Neuronal stem cell (in vitro differentiated cells): ENCODE measurements at regions not wholly inside any gene's neighbourhood (a gene's known extent, or its start where the extent isn't known, plus 50 kb on each side); places are given as distances from the start of the nearest gene placed in this dataset.

Source experiments
- DNase-seq: peaks from one replicate; pipeline ENCODE4 v3.0.0-alpha.2; 2013; ENCODE audit warnings: low spot score
- H2AFZ ChIP-seq: one replicate; pipeline ENCODE4 v1.6.1; 2013; ENCODE audit warnings: mild to moderate bottlenecking, low read length, inconsistent platforms
- H2AK5ac ChIP-seq: 2 replicates; pipeline ENCODE4 v1.6.1; 2013; ENCODE audit warnings: low read depth, mild to moderate bottlenecking, inconsistent platforms, low read length, moderate library complexity, mixed read lengths
- H2BK120ac ChIP-seq: 2 replicates; pipeline ENCODE4 v1.6.1; 2013; ENCODE audit warnings: low read depth, mild to moderate bottlenecking, inconsistent platforms, low read length, moderate library complexity, mixed read lengths
- H2BK12ac ChIP-seq: one replicate; pipeline ENCODE4 v1.6.1; 2013; ENCODE audit warnings: low read length, inconsistent platforms
- H2BK15ac ChIP-seq: 2 replicates; pipeline ENCODE4 v1.6.1; 2013; ENCODE audit warnings: mild to moderate bottlenecking, low read length, inconsistent platforms, mixed read lengths
- H2BK5ac ChIP-seq: one replicate; pipeline ENCODE4 v1.6.1; 2013; ENCODE audit warnings: inconsistent platforms, mild to moderate bottlenecking, low read length, moderate library complexity
- H3K14ac ChIP-seq: one replicate; pipeline ENCODE4 v1.6.1; 2013; ENCODE audit warnings: low read length, inconsistent platforms
- H3K18ac ChIP-seq: 2 replicates; pipeline ENCODE4 v1.6.1; 2013; ENCODE audit warnings: low read length, inconsistent platforms
- H3K23ac ChIP-seq: 2 replicates; pipeline ENCODE4 v1.6.1; 2013; ENCODE audit warnings: low read depth, mild to moderate bottlenecking, mixed read lengths, low read length, inconsistent platforms; ENCODE audit not compliant: poor library complexity
- H3K27ac ChIP-seq: replicated peaks from 3 replicates; pipeline ENCODE4 v1.5.1; 2013; ENCODE audit warnings: low read length, inconsistent platforms
- H3K27me3 ChIP-seq, 3 experiments: 2 replicates each; pipeline ENCODE4 v1.6.1; 2013; ENCODE audit warnings: low read length in 3 of 3, mild to moderate bottlenecking in 2 of 3, inconsistent platforms in 1 of 3, low read depth in 1 of 3, mixed read lengths in 1 of 3, moderate library complexity in 1 of 3; ENCODE audit not compliant: control insufficient read depth in 3 of 3, insufficient read depth in 3 of 3
- H3K36me3 ChIP-seq, 2 donors: replicated peaks in 1 of 2; 2 replicates each; pipeline ENCODE4 v1.6.1; 2013; ENCODE audit warnings: low read length in 2 of 2; ENCODE audit not compliant: control insufficient read depth in 2 of 2, insufficient read depth in 2 of 2
- H3K4ac ChIP-seq: 2 replicates; pipeline ENCODE4 v1.6.1; 2013; ENCODE audit warnings: inconsistent platforms, mild to moderate bottlenecking, low read length, moderate library complexity
- H3K4me1 ChIP-seq, 2 donors: 1 replicate in 1 of 2; 2 replicates in 1 of 2; pipeline ENCODE4 v1.6.1; 2013; ENCODE audit warnings: low read length in 2 of 2, low read depth in 1 of 2; ENCODE audit not compliant: control insufficient read depth in 2 of 2, insufficient read depth in 1 of 2
- H3K4me2 ChIP-seq: one replicate; pipeline ENCODE4 v1.6.1; 2013; ENCODE audit warnings: mild to moderate bottlenecking, low read length, inconsistent platforms; ENCODE audit not compliant: insufficient read depth, poor library complexity, severe bottlenecking
- H3K4me3 ChIP-seq, 2 donors: 2 replicates each; pipeline ENCODE4 v1.5.1; 2013; ENCODE audit warnings: low read length in 2 of 2, mild to moderate bottlenecking in 2 of 2, inconsistent platforms in 1 of 2, moderate library complexity in 1 of 2
- H3K79me1 ChIP-seq: one replicate; pipeline ENCODE4 v1.6.1; 2013; ENCODE audit warnings: low read depth, mild to moderate bottlenecking, inconsistent platforms, low read length, moderate library complexity
- H3K9ac ChIP-seq: one replicate; pipeline ENCODE4 v1.6.1; 2013; ENCODE audit warnings: mild to moderate bottlenecking, low read depth, low read length, inconsistent platforms; ENCODE audit not compliant: poor library complexity
- H3K9me3 ChIP-seq, 2 donors: replicated peaks in 1 of 2; 2 replicates each; pipeline versions ENCODE3 to v1.6.1; 2013; ENCODE audit warnings: low read length in 2 of 2, mild to moderate bottlenecking in 2 of 2, inconsistent platforms in 1 of 2, low read depth in 1 of 2, mixed read lengths in 1 of 2, moderate library complexity in 1 of 2; ENCODE audit not compliant: control insufficient read depth in 2 of 2, insufficient read depth in 1 of 2
- H4K8ac ChIP-seq: one replicate; pipeline ENCODE4 v1.6.1; 2013; ENCODE audit warnings: low read depth, mild to moderate bottlenecking, inconsistent platforms, low read length, moderate library complexity
- H4K91ac ChIP-seq: one replicate; pipeline ENCODE4 v1.6.1; 2013; ENCODE audit warnings: low read length, low read depth, mild to moderate bottlenecking, inconsistent platforms; ENCODE audit not compliant: poor library complexity
- WGBS, 2 donors: extraction: QIAGEN DNeasy Blood & Tissue Kit; methylation state at CpG; one replicate each; pipeline ENCODE4 v1.1.7; 2013; ENCODE audit warnings: missing lambda C conversion rate in 2 of 2, mixed read lengths in 1 of 2; ENCODE audit not compliant: insufficient read length in 2 of 2, insufficient replicate concordance in 1 of 2; ENCODE audit errors: extremely low coverage in 2 of 2; 5-methylcytosine and 5-hydroxymethylcytosine counted together

DNA sequence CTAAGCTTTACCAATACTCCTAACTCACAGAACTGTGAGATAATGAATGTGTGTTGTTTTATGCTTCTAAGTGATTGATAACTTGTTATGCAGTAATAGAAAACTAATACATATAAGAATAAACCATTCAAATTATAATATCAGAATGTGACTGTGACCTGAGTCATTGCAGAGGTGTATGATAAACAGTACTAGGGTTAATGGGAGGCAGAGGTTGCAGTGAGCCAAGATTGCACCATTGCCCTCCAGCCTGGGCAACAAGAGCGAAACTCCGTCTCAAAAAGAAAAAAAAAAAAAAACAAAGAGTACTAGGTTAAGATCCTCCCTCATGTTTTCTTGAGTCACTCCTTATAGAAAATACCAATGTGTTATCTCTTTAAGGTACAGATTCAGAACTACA is 950.3 kb downstream of the SORCS1 start:
- no CpG with 5 or more reads among the region's 2 CpGs for WGBS, 2 donors
- no peak overlapping the region for H2AFZ ChIP-seq

DNA sequence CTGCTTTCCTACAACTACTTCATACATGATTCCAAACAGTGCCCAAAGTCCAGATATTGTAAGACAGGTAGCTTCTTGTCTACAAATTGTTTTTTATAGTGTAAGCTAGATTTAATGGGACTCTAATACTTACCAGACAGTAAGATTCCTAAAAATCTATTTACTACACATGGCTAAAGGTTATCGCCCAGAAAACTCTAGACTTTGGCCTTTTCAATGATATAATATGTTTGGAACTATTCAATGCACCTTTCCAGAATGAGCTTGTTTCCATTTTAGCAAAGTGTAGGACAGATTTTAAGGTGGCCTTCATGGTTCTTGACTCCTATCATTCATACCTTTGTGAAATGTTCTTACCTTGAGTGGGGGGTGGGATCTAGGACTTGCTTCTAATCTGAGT is 951.0 kb downstream of the SORCS1 start:
- no CpG with 5 or more reads among the region's 1 CpG for WGBS, 2 donors

More for the DNA sequence above, 950.3 kb downstream of the SORCS1 start:
- H3K79me1 ChIP-seq: no peaks in the 10 kb centered on the region
- H3K4me2 ChIP-seq: no peak overlapping the region
- H3K9ac ChIP-seq: no peak overlapping the region
- H2BK5ac ChIP-seq: no peak overlapping the region
- H3K9me3 ChIP-seq: no peaks in the 10 kb centered on the region
- no peak overlapping the region for H2AK5ac ChIP-seq
- H4K8ac ChIP-seq: no peak overlapping the region
- no peak overlapping the region for H2BK15ac ChIP-seq
- H3K4ac ChIP-seq: no peak overlapping the region
- no peak overlapping the region for H2BK12ac ChIP-seq
- no peak overlapping the region for H3K18ac ChIP-seq
- H2BK120ac ChIP-seq: no peak overlapping the region
- H3K27ac ChIP-seq: no peak overlapping the region
- no peak overlapping the region for H3K4me3 ChIP-seq
- no peaks in the 10 kb centered on the region for H3K27me3 ChIP-seq
- H3K4me1 ChIP-seq: no peaks in the 10 kb centered on the region
- H3K14ac ChIP-seq: no peak overlapping the region
- no peak overlapping the region for H3K23ac ChIP-seq
- DNase-seq: no peak
- H4K91ac ChIP-seq: no peak overlapping the region
- H3K36me3 ChIP-seq: no peaks in the 10 kb centered on the region

DNA sequence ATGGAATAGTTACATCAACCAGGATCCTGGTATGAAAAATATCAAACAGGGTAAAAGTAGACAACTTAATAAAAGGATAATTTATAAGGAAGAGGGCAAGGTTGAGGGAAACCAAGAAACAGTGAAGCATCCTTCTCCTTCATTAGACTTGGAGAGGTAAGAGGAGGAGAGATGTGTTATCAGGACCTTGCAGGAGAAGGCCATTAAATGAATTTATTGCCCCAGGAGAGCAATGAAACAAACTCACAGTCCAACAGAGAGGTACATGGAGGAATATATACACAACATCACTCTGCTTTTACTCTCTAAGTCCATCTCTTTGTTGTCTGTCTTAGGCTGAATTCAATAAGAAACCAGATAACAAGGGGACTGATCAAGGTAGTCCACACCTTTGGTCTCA is 966.2 kb downstream of the SORCS1 start:
- Histone ChIP-seq H3K14ac (no peak overlapping the region), H3K79me1 (no peaks in the 10 kb centered on the region), H3K4me3 (no peak overlapping the region), H4K8ac (no peak overlapping the region), H3K4me2 (no peak overlapping the region), H2AFZ (no peak overlapping the region), H3K23ac (no peak overlapping the region), H2BK12ac (no peak overlapping the region), H3K9me3 (no peaks in the 10 kb centered on the region), H2BK15ac (no peak overlapping the region), H2BK5ac (no peak overlapping the region), H3K18ac (no peak overlapping the region), H3K4ac (no peak overlapping the region), H3K36me3 (no peaks in the 10 kb centered on the region), H3K9ac (no peak overlapping the region), H4K91ac (no peak overlapping the region), H3K27me3 (no peaks in the 10 kb centered on the region), H3K27ac (no peak overlapping the region), H2BK120ac (no peak overlapping the region), H2AK5ac (no peak overlapping the region), H3K4me1 (no peaks in the 10 kb centered on the region)
- no peak for DNase-seq

More for the DNA sequence above, 951.0 kb downstream of the SORCS1 start:
- H3K79me1 ChIP-seq: no peaks in the 10 kb centered on the region
- no peak overlapping the region for H2BK12ac ChIP-seq
- no peaks in the 10 kb centered on the region for H3K27me3 ChIP-seq
- H3K14ac ChIP-seq: no peak overlapping the region
- H4K91ac ChIP-seq: no peak overlapping the region
- no peaks in the 10 kb centered on the region for H3K4me1 ChIP-seq
- H4K8ac ChIP-seq: no peak overlapping the region
- no peak overlapping the region for H2BK15ac ChIP-seq
- no peak overlapping the region for H2BK5ac ChIP-seq
- no peak for DNase-seq
- no peak overlapping the region for H3K18ac ChIP-seq
- H2AFZ ChIP-seq: no peak overlapping the region
- no peak overlapping the region for H3K23ac ChIP-seq
- no peak overlapping the region for H3K4ac ChIP-seq
- no peaks in the 10 kb centered on the region for H3K9me3 ChIP-seq
- no peak overlapping the region for H3K4me2 ChIP-seq
- H2AK5ac ChIP-seq: no peak overlapping the region
- H3K27ac ChIP-seq: no peak overlapping the region
- no peak overlapping the region for H2BK120ac ChIP-seq
- H3K36me3 ChIP-seq: no peaks in the 10 kb centered on the region
- no peak overlapping the region for H3K9ac ChIP-seq
- H3K4me3 ChIP-seq: no peak overlapping the region

DNA sequence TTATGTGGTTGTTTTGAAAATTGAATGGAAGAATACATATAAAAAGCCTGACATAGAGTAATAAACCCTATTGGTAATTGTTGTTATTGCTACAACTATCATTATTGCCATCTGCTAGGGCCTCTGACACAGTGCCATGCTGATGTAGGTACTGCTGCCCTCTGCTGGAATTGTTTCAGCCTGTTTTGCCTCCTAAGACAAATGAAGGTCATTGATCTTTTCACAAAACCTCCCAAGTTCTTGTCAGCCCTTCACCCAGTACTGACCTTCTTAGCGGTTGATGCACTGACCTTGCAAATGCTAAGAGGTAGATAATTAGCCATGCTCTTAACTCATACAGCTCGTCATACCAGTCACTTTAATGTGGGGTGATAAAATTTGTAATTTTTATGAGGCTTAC is 975.2 kb downstream of the SORCS1 start:
- no CpG with 5 or more reads among the region's 2 CpGs for WGBS, 2 donors
- Histone ChIP-seq H2BK120ac (no peak overlapping the region), H3K27me3 (no peaks in the 10 kb centered on the region), H4K8ac (no peak overlapping the region), H4K91ac (no peak overlapping the region), H3K9me3 (no peaks in the 10 kb centered on the region), H2BK15ac (no peak overlapping the region), H3K9ac (no peak overlapping the region), H2BK12ac (no peak overlapping the region), H3K14ac (no peak overlapping the region), H3K4me2 (no peak overlapping the region), H3K79me1 (no peaks in the 10 kb centered on the region), H3K4me3 (no peak overlapping the region), H2AK5ac (no peak overlapping the region), H2AFZ (no peak overlapping the region), H3K4me1 (no peaks in the 10 kb centered on the region), H2BK5ac (no peak overlapping the region), H3K18ac (no peak overlapping the region), H3K23ac (no peak overlapping the region), H3K27ac (no peak overlapping the region), H3K36me3 (no peaks in the 10 kb centered on the region), H3K4ac (no peak overlapping the region)
- peak; percentile 30 for DNase-seq
